ENCODE measurements at regions not wholly inside any gene's neighbourhood (a gene's known extent, or its start where the extent isn't known, plus 50 kb on each side); places are given as distances from the start of the nearest gene placed in this dataset.

GRCh38 chr11:95398437-95399112, 167.6 kb upstream of the SESN3 start:
- TF ChIP-seq SPI1 (IDR thresholded peaks at IDR 0.05; ENCODE audit: low read depth, low read length) (no peak), POLR2AphosphoS5 (IDR thresholded peaks at IDR 0.05; ENCODE audit: low read depth, low read length) (no peak), POLR2A (IDR thresholded peaks at IDR 0.05; ENCODE audit: low read depth, low read length) (no peak), TAF1 (IDR thresholded peaks at IDR 0.05; ENCODE audit: low read depth, low read length) (no peak), PAX5 (IDR thresholded peaks at IDR 0.05; ENCODE audit: insufficient read depth, low read length, severe bottlenecking) (no peak), POU2F2 (IDR thresholded peaks at IDR 0.05; ENCODE audit: low read depth, low read length) (no peak)

Data from GM12891 (cell line).